ENCODE measurements at regions not wholly inside any gene's neighbourhood (a gene's known extent, or its start where the extent isn't known, plus 50 kb on each side); places are given as distances from the start of the nearest gene placed in this dataset.

- intact Hi-C loops (cut with DNase I) = no loop called here
- H3K36me3 ChIP-seq = no peaks in the 10 kb centered on the region
- WGBS, 4 donors = 6 to 24% (median 14%) methylated on average over 1 of the region's 1 CpG
- H3K9me3 ChIP-seq = no peaks in the 10 kb centered on the region
- H3K4me3 ChIP-seq = no peak overlapping the region
- H3K27ac ChIP-seq = no peak overlapping the region
- ATAC-seq (no peak), DNase-seq (no peak)
- peaks cover 0 to 5% (median 0%) of the 10 kb centered on the region in 9 donors for H3K27me3 ChIP-seq
- no peaks in the 10 kb centered on the region for H3K4me1 ChIP-seq
- TF ChIP-seq POLR2A (IDR thresholded peaks at IDR 0.05) = no peak
- no peak for TF ChIP-seq CTCF (IDR thresholded peaks at IDR 0.05)
Measured at GRCh38 chr2:167752734-167753133, 494.7 kb downstream of the STK39 start.

- H3K27me3 ChIP-seq = peaks cover 0 to 5% (median 0%) of the 10 kb centered on the region in 9 donors
- no peaks in the 10 kb centered on the region for H3K9me3 ChIP-seq
- ATAC-seq = no peak
- H3K4me3 ChIP-seq = no peak overlapping the region
- TF ChIP-seq CTCF (IDR thresholded peaks at IDR 0.05) = no peak
- TF ChIP-seq POLR2A (IDR thresholded peaks at IDR 0.05) = no peak
- H3K36me3 ChIP-seq = no peaks in the 10 kb centered on the region
- WGBS, 4 donors = 82 to 85% (median 84%) methylated on average over 3 of the region's 3 CpGs
- DNase-seq = no peak
- H3K4me1 ChIP-seq = no peaks in the 10 kb centered on the region
- H3K27ac ChIP-seq = no peak overlapping the region
- intact Hi-C loops (cut with DNase I) = no loop called here
Measured at GRCh38 chr2:167750675-167751074, 496.7 kb downstream of the STK39 start.

- no peak for ATAC-seq
- Histone ChIP-seq H3K27me3 (peaks cover 0 to 5% (median 0%) of the 10 kb centered on the region in 9 donors), H3K27ac (no peak overlapping the region), H3K36me3 (no peaks in the 10 kb centered on the region), H3K4me1 (no peaks in the 10 kb centered on the region), H3K9me3 (no peaks in the 10 kb centered on the region), H3K4me3 (no peak overlapping the region)
- intact Hi-C loops (cut with DNase I) = no loop called here
- TF ChIP-seq POLR2A (IDR thresholded peaks at IDR 0.05) = no peak
- no peak for TF ChIP-seq CTCF (IDR thresholded peaks at IDR 0.05)
- WGBS, 4 donors = 38 to 66% (median 65%) methylated on average over 1 of the region's 1 CpG
- DNase-seq = no peak
Measured at GRCh38 chr2:167749660-167750059, 497.7 kb downstream of the STK39 start.

- DNase-seq = no peak
- no peak for TF ChIP-seq POLR2A (IDR thresholded peaks at IDR 0.05)
- TF ChIP-seq CTCF (IDR thresholded peaks at IDR 0.05) = no peak
- H3K27me3 ChIP-seq = peaks cover 0 to 5% (median 0%) of the 10 kb centered on the region in 9 donors
- WGBS, 4 donors = 80 to 91% (median 85%) methylated on average over 3 of the region's 3 CpGs
- no peak overlapping the region for H3K4me3 ChIP-seq
- no peaks in the 10 kb centered on the region for H3K4me1 ChIP-seq
- no peaks in the 10 kb centered on the region for H3K9me3 ChIP-seq
- intact Hi-C loops (cut with DNase I) = no loop called here
- H3K36me3 ChIP-seq = no peaks in the 10 kb centered on the region
- ATAC-seq = no peak
- H3K27ac ChIP-seq = no peak overlapping the region
Measured at GRCh38 chr2:167749016-167749415, 498.4 kb downstream of the STK39 start.
